Panc1 (cell line): ENCODE measurements at regions not wholly inside any gene's neighbourhood (a gene's known extent, or its start where the extent isn't known, plus 50 kb on each side); places are given as distances from the start of the nearest gene placed in this dataset.

Experiments used
- ATAC-seq: fragments of 200-7000 bp; cut with Tn5 transposase; 2 replicates; pipeline ENCODE4 v1.9.1; 2020; ENCODE audit warnings: mild to moderate bottlenecking, moderate library complexity
- BruUV-seq: library from RNA; stranded (reverse); fragments of 400-500 nt; replicated peaks from 2 replicates; lab custom pipeline; 2021; lab: Mats Ljungman, UMichigan
- CTCF ChIA-PET: fragments of 300-600 bp; sonication (Branson Sonifier 250); formaldehyde crosslinking; loops from one replicate; lab custom pipeline; 2022; ENCODE audit warnings: antibody characterized with exemption; lab: Charles Lee
- POLR2A ChIA-PET: fragments of 300-600 bp; sonication (Branson Sonifier 250); formaldehyde crosslinking; loops from one replicate; lab custom pipeline; 2022; ENCODE audit warnings: antibody characterized with exemption; lab: Charles Lee
- DNase-seq: peaks from one replicate; pipeline ENCODE4 v3.0.0-alpha.2; 2010; ENCODE audit warnings: low read depth, low spot score
- H3K27ac ChIP-seq: 2 replicates; pipeline ENCODE4 v1.5.1; 2011; ENCODE audit warnings: mild to moderate bottlenecking, low read length, inconsistent platforms
- H3K27me3 ChIP-seq: fragments of 200-500 bp; sonication (Bioruptor generic); 2 replicates; pipeline ENCODE4 v1.6.0; 2014; ENCODE audit warnings: low read length, inconsistent platforms; ENCODE audit not compliant: control insufficient read depth, insufficient read depth
- H3K36me3 ChIP-seq: fragments of 200-500 bp; sonication (Bioruptor generic); 2 replicates; pipeline ENCODE4 v1.5.1; 2014; ENCODE audit warnings: inconsistent platforms, mild to moderate bottlenecking, low read length, moderate library complexity; ENCODE audit not compliant: control insufficient read depth, insufficient read depth
- H3K4me1 ChIP-seq: 2 replicates; pipeline ENCODE4 v1.5.1; 2011; ENCODE audit warnings: inconsistent platforms, mild to moderate bottlenecking, low read length, moderate library complexity; ENCODE audit not compliant: control insufficient read depth, insufficient read depth
- H3K4me3 ChIP-seq, 2 experiments: 2 replicates each; pipeline ENCODE4 v1.5.1; 2011 to 2012; ENCODE audit warnings: low read depth in 2 of 2, low read length in 2 of 2, mild to moderate bottlenecking in 2 of 2, inconsistent platforms in 1 of 2, moderate library complexity in 1 of 2
- H3K9me3 ChIP-seq: fragments of 200-500 bp; sonication (Bioruptor generic); 2 replicates; pipeline ENCODE4 v1.5.1; 2014; ENCODE audit warnings: low read depth, mild to moderate bottlenecking, inconsistent platforms, low read length, moderate library complexity; ENCODE audit not compliant: control insufficient read depth, insufficient read depth
- POLR2AphosphoS5 ChIP-seq: IDR thresholded peaks from 2 replicates; pipeline ENCODE4 v1.6.1; 2012; ENCODE audit warnings: mild to moderate bottlenecking, low read depth, low read length, moderate library complexity
- SIN3A ChIP-seq: IDR thresholded peaks from 2 replicates; pipeline ENCODE4 v1.6.1; 2012; ENCODE audit warnings: low read depth, mild to moderate bottlenecking, low read length, moderate library complexity, borderline replicate concordance; ENCODE audit not compliant: insufficient read depth
- TCF7L2 ChIP-seq: IDR thresholded peaks from 2 replicates; pipeline ENCODE4 v1.6.1; 2011; ENCODE audit warnings: mild to moderate bottlenecking, low read depth, low read length, inconsistent platforms
- in situ Hi-C: cut with HindIII; loops from 2 replicates; pipeline ENCODE4 v1.10.0; 2016; ENCODE audit warnings: low sequenced_read_pairs, low pct_unique_long_range_greater_than_20kb
- intact Hi-C: fragments of 100-400 bp; cut with micrococcal nuclease; formaldehyde crosslinking; loops from one replicate; pipeline ENCODE4 v1.10.0; 2022; ENCODE audit not compliant: unreplicated experiment
- TF ChIP-seq, protein P1 (sequence below): fragments of 450-650 bp; IDR thresholded peaks from 2 replicates; pipeline ENCODE4 v1.5.1; 2017; ENCODE audit warnings: mild to moderate bottlenecking
- TF ChIP-seq, protein P2 (sequence below), 2 experiments: IDR thresholded peaks; 2 replicates each; pipeline ENCODE4 v1.6.1; 2011 to 2012; ENCODE audit warnings: low read depth in 2 of 2, control low read depth in 1 of 2, low read length in 1 of 2, mild to moderate bottlenecking in 1 of 2, moderate library complexity in 1 of 2; ENCODE audit not compliant: insufficient read depth in 1 of 2

GRCh38 chr10:65235266-65235665, 1690.6 kb upstream of the LRRTM3 start:
- no peak overlapping the region for H3K27ac ChIP-seq
- H3K9me3 ChIP-seq: peaks cover 2% of the 10 kb centered on the region; the same call in 1 of the 2 replicates
- H3K27me3 ChIP-seq: no peaks in the 10 kb centered on the region
- H3K36me3 ChIP-seq: no peaks in the 10 kb centered on the region
- in situ Hi-C loops (no loop called here), intact Hi-C loops (no loop called here)
- no peak for ATAC-seq
- no peak overlapping the region for H3K4me3 ChIP-seq
- H3K4me1 ChIP-seq: no peaks in the 10 kb centered on the region
- ChIA-PET POLR2A (no interaction called here), CTCF (no interaction called here)
- BruUV-seq: no TSS peak
- no peak for DNase-seq
- TF ChIP-seq POLR2AphosphoS5: no peak
- TF ChIP-seq, protein P1, sequence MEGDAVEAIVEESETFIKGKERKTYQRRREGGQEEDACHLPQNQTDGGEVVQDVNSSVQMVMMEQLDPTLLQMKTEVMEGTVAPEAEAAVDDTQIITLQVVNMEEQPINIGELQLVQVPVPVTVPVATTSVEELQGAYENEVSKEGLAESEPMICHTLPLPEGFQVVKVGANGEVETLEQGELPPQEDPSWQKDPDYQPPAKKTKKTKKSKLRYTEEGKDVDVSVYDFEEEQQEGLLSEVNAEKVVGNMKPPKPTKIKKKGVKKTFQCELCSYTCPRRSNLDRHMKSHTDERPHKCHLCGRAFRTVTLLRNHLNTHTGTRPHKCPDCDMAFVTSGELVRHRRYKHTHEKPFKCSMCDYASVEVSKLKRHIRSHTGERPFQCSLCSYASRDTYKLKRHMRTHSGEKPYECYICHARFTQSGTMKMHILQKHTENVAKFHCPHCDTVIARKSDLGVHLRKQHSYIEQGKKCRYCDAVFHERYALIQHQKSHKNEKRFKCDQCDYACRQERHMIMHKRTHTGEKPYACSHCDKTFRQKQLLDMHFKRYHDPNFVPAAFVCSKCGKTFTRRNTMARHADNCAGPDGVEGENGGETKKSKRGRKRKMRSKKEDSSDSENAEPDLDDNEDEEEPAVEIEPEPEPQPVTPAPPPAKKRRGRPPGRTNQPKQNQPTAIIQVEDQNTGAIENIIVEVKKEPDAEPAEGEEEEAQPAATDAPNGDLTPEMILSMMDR: no peak

DNA sequence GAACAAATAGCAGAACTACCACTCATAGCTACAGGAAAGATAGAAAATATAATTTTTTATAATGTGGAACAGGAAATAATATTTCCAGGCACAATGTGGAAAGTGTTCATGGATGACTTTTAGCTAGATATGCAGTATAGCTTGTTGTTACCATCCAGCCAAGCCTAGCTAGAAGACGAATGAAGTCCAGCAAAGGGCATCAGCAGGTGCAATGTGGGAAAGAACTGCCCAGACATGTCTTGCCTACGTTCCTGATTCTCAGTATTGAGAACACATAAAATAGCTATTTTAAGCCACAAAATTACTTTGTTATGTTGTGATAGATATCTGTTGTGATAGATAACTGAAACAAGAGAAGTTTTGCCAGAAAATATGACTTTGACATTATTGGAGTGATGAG, 1690.0 kb upstream of the LRRTM3 start:
- Histone ChIP-seq H3K4me1 (no peaks in the 10 kb centered on the region), H3K4me3 (no peak overlapping the region), H3K27ac (no peak overlapping the region), H3K9me3 (peaks cover 2% of the 10 kb centered on the region; the same call in 1 of the 2 replicates), H3K27me3 (no peaks in the 10 kb centered on the region), H3K36me3 (no peaks in the 10 kb centered on the region)
- no peak for DNase-seq
- POLR2A ChIA-PET: no interaction called here
- in situ Hi-C loops: no loop called here
- BruUV-seq: no TSS peak
- CTCF ChIA-PET: interaction anchor here (0.5 kb wide), 1 partner anchor 223 kb away, joined by 4 read pairs; no protein-coding TSS in a partner anchor
- intact Hi-C loops: no loop called here
- no peak for ATAC-seq
- TF ChIP-seq SIN3A (no peak), POLR2AphosphoS5 (no peak), TCF7L2 (no peak)
- TF ChIP-seq, protein P2, sequence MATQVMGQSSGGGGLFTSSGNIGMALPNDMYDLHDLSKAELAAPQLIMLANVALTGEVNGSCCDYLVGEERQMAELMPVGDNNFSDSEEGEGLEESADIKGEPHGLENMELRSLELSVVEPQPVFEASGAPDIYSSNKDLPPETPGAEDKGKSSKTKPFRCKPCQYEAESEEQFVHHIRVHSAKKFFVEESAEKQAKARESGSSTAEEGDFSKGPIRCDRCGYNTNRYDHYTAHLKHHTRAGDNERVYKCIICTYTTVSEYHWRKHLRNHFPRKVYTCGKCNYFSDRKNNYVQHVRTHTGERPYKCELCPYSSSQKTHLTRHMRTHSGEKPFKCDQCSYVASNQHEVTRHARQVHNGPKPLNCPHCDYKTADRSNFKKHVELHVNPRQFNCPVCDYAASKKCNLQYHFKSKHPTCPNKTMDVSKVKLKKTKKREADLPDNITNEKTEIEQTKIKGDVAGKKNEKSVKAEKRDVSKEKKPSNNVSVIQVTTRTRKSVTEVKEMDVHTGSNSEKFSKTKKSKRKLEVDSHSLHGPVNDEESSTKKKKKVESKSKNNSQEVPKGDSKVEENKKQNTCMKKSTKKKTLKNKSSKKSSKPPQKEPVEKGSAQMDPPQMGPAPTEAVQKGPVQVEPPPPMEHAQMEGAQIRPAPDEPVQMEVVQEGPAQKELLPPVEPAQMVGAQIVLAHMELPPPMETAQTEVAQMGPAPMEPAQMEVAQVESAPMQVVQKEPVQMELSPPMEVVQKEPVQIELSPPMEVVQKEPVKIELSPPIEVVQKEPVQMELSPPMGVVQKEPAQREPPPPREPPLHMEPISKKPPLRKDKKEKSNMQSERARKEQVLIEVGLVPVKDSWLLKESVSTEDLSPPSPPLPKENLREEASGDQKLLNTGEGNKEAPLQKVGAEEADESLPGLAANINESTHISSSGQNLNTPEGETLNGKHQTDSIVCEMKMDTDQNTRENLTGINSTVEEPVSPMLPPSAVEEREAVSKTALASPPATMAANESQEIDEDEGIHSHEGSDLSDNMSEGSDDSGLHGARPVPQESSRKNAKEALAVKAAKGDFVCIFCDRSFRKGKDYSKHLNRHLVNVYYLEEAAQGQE (IDR thresholded peaks at IDR 0.05; ENCODE audit: insufficient read depth in 1 of 2, low read depth in 2 of 2, low read length in 1 of 2): no peak
- TF ChIP-seq, protein P1: no peak
